KBM-7 (cell line): ENCODE measurements at regions not wholly inside any gene's neighbourhood (a gene's known extent, or its start where the extent isn't known, plus 50 kb on each side); places are given as distances from the start of the nearest gene placed in this dataset.

Source experiments
- DNase-seq: peaks from one replicate; pipeline ENCODE4 v3.0.0-alpha.2; 2015
- in situ Hi-C: fragments of 300-500 bp; cut with MboI; formaldehyde crosslinking; loops from 2 replicates; pipeline ENCODE4 v1.14.3; 2020; ENCODE audit warnings: low sequenced_read_pairs, low pct_unique_long_range_greater_than_20kb, mixed read lengths

DNA sequence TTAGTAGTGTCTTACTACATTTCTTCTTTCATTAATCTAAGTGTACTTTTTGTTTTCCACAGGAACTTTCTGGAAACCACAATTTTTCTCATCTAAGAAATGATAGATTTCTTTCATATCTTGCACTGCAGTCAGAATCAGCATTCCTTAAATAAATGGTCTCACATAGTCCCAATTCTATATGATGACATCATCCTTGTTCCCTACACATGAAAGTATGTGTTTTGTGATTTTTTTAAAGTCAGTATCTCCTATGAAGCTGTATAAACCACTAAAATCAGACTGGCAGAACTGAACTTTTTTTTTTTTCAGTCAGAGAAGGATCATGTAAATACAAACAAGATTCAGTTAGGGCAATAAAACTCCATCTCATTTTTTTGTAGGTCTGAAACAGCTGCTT lies 742.6 kb upstream of the CXADR start:
- no peak for DNase-seq
- in situ Hi-C loops, result no loop called here

DNA sequence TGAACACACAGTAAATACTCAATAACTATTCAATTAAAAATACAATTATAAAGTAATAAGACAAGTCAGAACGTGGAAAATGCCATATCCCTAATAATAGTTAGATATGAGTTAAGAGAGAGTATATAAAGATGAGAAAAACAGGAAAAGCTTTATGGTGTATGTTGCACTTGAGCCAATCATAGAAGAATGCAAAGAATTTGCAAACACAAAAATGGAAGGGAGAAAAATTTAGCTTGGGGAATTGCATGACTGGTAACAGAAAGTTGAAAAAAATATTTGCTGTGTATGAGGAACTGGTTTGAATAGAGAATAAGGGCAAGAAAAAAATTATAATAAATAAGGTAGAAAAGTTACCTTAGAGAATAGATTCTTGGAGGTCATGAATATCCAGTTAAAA lies 739.6 kb upstream of the CXADR start:
- in situ Hi-C loops, result no loop called here
- DNase-seq, result no peak

DNA sequence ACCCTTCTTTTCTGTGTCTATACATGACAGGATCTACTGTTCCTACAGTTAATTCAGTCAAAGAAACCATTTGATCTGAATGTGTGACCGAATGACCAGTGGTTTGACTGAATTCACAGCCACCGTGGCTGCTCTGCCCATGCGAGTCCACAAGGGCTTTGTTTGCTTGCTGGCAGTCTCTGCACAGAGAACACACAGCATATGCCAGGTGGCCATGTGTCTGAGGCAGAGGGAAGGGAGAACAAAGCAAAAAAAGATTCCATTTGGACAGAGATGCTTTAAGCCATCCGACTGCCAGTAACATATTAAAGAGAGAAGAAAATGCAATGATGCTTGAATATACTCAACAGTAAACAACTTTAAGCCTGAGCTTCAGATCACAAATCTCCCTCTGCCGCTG lies 737.8 kb upstream of the CXADR start:
- no peak for DNase-seq
- in situ Hi-C loops, result no loop called here

GRCh38 chr21:16777041-16777720 lies 735.7 kb upstream of the CXADR start:
- in situ Hi-C loops, result no loop called here
- no peak for DNase-seq

- DNase-seq, result no peak
- in situ Hi-C loops, result no loop called here
Measured at GRCh38 chr21:16788584-16788983, 724.3 kb upstream of the CXADR start.

DNA sequence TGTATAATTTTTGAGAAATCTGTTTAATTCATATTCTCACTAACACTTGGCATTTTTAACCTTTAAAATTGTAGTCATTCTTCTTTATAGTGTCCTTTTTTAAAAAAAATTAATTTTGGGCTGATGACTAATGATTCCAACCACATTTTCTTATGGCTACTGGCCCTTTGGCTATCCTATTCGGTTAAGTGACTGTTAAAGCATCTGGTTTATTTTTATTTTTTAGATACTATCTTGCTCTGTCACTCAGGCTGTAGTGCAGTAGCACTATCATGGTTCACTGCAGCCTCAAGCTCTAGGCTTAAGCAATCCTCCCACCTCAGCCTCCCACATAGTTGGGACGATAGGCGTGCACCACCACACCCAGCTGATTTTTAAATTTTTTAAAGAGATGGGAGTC lies 723.2 kb upstream of the CXADR start:
- in situ Hi-C loops, result no loop called here
- no peak for DNase-seq

- in situ Hi-C loops, result no loop called here
- DNase-seq, result no peak
Measured at GRCh38 chr21:16792101-16792500, 720.7 kb upstream of the CXADR start.

GRCh38 chr21:16794950-16795349 lies 717.9 kb upstream of the CXADR start:
- in situ Hi-C loops, result no loop called here
- DNase-seq, result no peak

DNA sequence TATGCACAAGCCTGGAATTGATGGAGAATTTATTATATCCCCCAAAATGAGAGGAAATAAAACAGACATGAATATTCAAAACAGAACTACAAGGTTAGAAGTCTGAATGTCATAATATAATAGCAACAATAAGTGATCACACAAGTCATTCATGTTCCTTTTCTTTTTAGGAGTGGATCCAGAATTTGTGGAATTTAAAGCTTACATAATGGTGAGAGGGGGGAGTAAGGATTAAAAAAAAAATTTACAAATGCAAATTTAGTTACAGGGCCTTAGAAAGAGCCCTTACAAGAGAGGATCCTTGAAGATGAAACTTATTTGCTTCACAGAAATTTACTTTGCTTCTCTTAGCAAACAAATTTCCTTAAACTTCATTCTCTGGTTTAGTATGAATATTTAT lies 716.1 kb upstream of the CXADR start:
- no peak for DNase-seq
- in situ Hi-C loops, result no loop called here

DNA sequence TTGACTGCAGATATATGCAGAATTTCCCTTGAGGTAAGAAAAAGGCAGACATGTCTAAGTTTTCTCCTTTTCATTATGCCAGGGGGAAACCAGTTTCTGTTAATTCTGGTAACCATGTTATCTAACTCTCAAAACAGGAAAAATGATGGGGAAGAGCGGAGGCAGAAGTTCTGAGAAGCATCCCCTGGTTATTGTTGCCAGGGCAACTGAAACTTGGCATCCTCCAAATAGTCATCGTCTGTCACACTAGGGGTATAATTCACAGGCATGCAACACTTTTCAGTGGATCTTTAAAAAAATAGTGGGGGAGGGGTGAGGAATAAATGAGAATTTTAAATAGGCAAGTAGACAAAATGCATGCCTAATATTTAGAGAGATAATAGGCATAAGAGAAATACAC lies 715.3 kb upstream of the CXADR start:
- no peak for DNase-seq
- in situ Hi-C loops, result no loop called here

- in situ Hi-C loops, result no loop called here
- no peak for DNase-seq
Measured at GRCh38 chr21:16797966-16798365, 714.9 kb upstream of the CXADR start.

DNA sequence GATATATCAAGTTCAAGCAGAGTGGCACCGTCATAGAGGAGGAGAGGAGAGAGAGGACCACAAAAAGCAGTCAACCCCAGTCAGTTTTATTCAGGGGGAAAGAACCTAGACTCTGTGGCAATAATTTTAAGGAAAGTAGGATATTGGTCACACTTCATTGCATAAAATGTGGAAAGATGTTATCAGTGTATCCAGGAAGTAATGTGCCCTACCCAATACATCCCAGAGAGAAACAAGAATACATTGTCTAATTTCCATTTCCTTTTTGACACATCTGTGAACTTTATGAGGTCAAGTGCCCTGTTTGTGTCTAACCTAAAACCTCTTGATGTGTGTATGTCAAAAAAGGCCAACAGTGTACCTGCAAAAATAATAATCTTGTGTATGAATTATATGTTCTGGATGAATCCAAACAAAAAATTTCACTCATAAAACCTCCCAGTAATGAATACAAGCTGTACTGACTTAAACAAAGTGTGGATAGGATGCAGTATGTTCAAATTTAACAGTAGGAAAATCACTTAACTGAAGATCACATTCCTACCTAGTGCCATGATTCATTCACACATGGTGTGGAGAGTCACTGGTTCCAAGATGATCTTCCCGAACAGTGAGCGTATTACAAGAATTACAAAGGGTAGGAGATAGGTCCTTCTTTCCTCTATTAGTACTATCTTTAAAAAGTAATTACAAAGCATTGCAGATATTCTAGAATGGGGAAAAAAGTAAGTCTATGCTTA lies 712.1 kb upstream of the CXADR start:
- in situ Hi-C loops, result no loop called here
- no peak for DNase-seq

DNA sequence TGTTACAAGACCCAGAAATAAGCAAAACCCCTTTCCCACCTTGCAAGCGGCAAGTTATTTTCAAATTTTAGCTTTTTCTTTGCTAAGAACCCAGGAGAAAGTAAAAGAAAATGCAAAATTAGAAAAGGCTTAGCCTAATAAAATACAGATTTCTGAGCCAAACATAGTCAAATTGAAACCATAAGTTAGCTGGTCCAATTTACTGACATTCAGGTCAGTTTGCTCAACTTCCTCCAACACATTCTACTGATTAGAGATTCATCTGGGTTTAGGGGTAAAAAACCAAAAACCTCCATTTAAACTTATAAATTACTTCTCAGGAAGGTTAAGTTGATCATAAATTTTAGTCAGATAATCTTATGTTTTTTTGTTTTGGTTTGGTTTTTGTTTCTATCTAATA lies 701.8 kb upstream of the CXADR start:
- DNase-seq, result no peak
- in situ Hi-C loops, result no loop called here

DNA sequence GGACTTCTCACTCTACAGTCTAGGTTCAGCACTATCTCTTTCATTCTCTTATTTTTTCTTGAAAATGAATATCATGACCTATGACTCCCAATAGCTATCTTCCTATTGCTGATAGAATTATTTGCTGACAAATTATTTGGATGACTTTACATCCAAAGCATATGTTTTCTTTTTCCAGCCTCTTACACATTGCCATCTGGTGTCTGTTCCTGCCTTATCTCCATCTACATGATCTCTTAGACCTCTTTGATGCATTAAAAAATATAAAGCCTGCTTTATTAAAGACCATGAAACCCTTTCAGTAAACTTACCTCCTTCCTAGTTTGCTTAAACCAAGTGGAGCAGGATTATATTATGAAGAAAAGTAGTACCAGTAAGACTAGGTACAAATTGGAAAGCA lies 700.9 kb upstream of the CXADR start:
- DNase-seq, result no peak
- in situ Hi-C loops, result no loop called here

DNA sequence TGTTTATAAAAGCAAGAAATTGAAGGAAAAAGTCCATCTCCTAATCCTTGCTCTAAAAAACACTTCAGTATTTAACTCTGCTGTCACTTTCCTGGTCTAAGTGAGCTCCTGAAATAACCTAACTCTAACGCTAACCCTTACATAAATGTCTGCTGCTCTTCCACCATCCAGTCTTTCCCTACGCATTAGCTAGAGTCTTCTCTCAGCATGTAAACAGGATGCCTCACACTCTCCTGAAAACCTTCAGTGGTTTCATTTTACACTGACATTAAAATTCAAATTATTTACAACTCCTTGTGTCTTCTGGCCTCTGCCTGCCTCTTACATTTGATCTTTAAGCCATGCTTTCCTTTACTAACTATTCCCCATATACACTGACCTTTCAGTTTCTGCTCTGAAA lies 697.6 kb upstream of the CXADR start:
- no peak for DNase-seq
- in situ Hi-C loops, result no loop called here

DNA sequence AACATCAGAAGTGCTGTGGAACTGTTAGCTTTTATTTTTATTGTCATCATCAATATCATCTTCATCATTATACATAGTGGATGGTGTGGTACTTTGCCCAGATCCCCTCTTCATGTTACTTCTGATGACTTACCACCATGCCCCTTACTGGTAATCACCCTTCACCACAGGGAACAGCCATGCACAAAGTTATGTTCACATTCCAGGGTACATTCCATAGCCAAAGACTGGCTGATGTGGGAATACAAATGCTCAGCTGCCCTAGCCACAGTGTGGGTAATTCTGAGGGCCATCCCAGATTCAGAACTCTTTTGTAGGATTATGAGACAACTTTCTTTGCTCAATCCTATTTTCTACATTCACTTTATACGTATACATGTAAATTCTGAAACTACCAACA lies 691.3 kb upstream of the CXADR start:
- DNase-seq, result no peak
- in situ Hi-C loops, result no loop called here

DNA sequence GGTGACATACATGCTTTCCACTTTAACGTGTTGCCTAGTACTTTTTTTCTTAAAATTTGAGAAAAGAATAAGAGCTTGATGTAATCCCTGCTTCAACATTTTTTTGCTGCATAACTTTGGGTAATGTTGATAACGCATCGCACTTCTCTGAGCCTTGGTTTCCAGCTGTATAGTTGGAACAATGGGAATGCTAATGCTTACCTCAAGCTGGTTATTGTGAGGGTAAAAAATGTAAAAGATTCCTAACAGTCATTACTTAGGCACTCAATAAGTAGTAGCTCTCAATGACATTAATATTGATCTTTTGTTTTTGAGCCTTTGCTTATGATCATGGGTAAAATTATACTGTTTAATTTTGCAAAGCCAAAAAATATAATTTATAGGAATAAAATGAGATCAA lies 683.3 kb upstream of the CXADR start:
- DNase-seq, result no peak
- in situ Hi-C loops, result no loop called here

GRCh38 chr21:16832791-16833190 lies 680.1 kb upstream of the CXADR start:
- in situ Hi-C loops, result no loop called here
- no peak for DNase-seq

- in situ Hi-C loops, result no loop called here
- DNase-seq, result no peak
Measured at GRCh38 chr21:16834791-16835190, 678.1 kb upstream of the CXADR start.

- DNase-seq, result no peak
- in situ Hi-C loops, result no loop called here
Measured at GRCh38 chr21:16837321-16837720, 675.5 kb upstream of the CXADR start.

DNA sequence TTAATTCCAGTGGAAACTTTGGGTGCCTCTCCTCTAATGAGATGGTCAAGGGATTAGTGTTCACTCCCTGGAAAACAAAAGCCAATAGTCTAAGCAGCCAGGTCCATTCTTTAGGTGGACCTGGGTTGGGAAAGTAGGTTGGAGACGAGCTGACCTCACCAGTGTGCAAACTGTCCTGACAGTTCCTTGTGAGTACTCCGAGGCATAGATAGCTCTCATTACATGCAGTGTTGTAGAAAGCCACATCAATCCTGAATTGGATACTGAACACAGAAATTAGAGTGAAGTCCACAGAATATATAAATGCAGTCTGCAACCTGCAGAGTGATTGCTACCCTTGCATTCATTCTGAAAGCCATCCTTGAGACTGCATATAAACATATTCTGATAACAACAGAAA lies 675.1 kb upstream of the CXADR start:
- no peak for DNase-seq
- in situ Hi-C loops, result no loop called here
